Karpas-422 (cell line): ENCODE measurements at regions not wholly inside any gene's neighbourhood (a gene's known extent, or its start where the extent isn't known, plus 50 kb on each side); places are given as distances from the start of the nearest gene placed in this dataset.
"Not testable (repeated sequence)": the region's sequence is repeated elsewhere in the genome, so short reads cannot be mapped to it uniquely, and the experiment has no call there.

ENCODE experiments used
- DNase-seq: peaks from one replicate; pipeline ENCODE4 v3.0.0-alpha.2; 2015
- H2AFZ ChIP-seq: fragments of 200-600 bp; sonication (generic); 2 replicates; pipeline ENCODE4 v1.6.1; 2014; ENCODE audit warnings: antibody characterized with exemption, low read length, mixed read lengths
- H3K27ac ChIP-seq: fragments of 200-600 bp; sonication (generic); 2 replicates; pipeline ENCODE4 v1.5.1; 2014; ENCODE audit warnings: mild to moderate bottlenecking, low read length, moderate library complexity
- H3K27me3 ChIP-seq: fragments of 200-600 bp; sonication (generic); 2 replicates; pipeline ENCODE4 v1.6.1; 2014; ENCODE audit warnings: low read length, mixed read lengths
- H3K36me3 ChIP-seq: fragments of 200-600 bp; sonication (generic); 2 replicates; pipeline ENCODE4 v1.6.1; 2014; ENCODE audit warnings: low read length, mixed read lengths; ENCODE audit not compliant: insufficient read depth
- H3K4me1 ChIP-seq: fragments of 200-600 bp; sonication (generic); 2 replicates; pipeline ENCODE4 v1.6.1; 2014; ENCODE audit warnings: mild to moderate bottlenecking, low read length, mixed read lengths
- H3K4me2 ChIP-seq: fragments of 200-600 bp; sonication (generic); 2 replicates; pipeline ENCODE4 v1.6.1; 2014; ENCODE audit warnings: low read length, low read depth, mild to moderate bottlenecking; ENCODE audit not compliant: poor library complexity, severe bottlenecking
- H3K4me3 ChIP-seq: fragments of 200-600 bp; sonication (generic); 2 replicates; pipeline ENCODE4 v1.5.1; 2014; ENCODE audit warnings: mild to moderate bottlenecking, antibody characterized with exemption, low read length, mixed read lengths
- H3K79me2 ChIP-seq: fragments of 200-600 bp; sonication (generic); 2 replicates; pipeline ENCODE4 v1.6.1; 2014; ENCODE audit warnings: mild to moderate bottlenecking, low read length, mixed read lengths
- H3K9ac ChIP-seq: fragments of 200-600 bp; sonication (generic); 2 replicates; pipeline ENCODE4 v1.6.0; 2014; ENCODE audit warnings: low read length
- H3K9me2 ChIP-seq: fragments of 200-600 bp; sonication (generic), shearing (Covaris generic); replicated peaks from 2 replicates; pipeline ENCODE4 v1.6.0; 2014; ENCODE audit warnings: mild to moderate bottlenecking, low read length, moderate library complexity; ENCODE audit not compliant: insufficient read depth
- H3K9me3 ChIP-seq: fragments of 300-700, 200-600 bp; sonication (generic); 2 replicates; pipeline ENCODE4 v1.6.1; 2014; ENCODE audit warnings: low read length, mixed read lengths
- H4K20me1 ChIP-seq: fragments of 200-600 bp; sonication (generic); 2 replicates; pipeline ENCODE4 v1.6.1; 2014; ENCODE audit warnings: mild to moderate bottlenecking, antibody characterized with exemption, low read length, low read depth; ENCODE audit not compliant: insufficient read depth

GRCh38 chr16:88143122-88144027 lies 192.1 kb downstream of the BANP start:
- not testable (repeated sequence) for H3K4me2 ChIP-seq

DNA sequence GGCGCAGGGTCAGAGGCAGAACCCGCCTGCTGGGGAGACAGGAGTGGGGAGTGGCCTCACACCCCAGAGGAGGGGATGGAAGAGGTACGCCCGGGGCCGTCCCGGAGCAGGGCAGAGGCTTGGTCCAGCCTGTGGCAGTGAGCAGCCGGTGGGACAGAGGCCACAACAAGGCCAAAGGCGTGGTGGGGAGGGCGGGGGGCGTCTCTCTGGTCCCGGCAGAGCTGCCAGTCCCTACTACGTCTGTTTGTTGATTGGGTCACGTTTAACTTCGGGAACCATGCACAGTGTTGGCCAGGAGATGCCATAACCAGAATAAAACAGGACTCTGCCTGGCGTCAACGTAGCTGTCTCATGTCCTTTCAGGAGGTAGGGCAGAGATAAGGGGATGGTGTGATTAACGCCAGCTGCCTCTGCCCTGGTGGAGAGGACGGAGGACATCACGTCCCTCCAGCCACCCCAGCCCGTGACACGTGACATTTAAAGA lies 192.8 kb downstream of the BANP start:
- Histone ChIP-seq H4K20me1 (no peaks in the 10 kb centered on the region), H3K9me3 (no peaks in the 10 kb centered on the region), H3K4me1 (no peaks in the 10 kb centered on the region), H3K9me2 (no peaks in the 10 kb centered on the region), H2AFZ (no peak overlapping the region), H3K36me3 (no peaks in the 10 kb centered on the region), H3K4me3 (no peak overlapping the region), H3K27ac (no peak overlapping the region), H3K4me2 (no peak overlapping the region), H3K9ac (no peak overlapping the region), H3K27me3 (no peaks in the 10 kb centered on the region), H3K79me2 (no peaks in the 10 kb centered on the region)
- DNase-seq = no peak

More at GRCh38 chr16:88143122-88144027, 192.1 kb downstream of the BANP start:
- H3K27me3 ChIP-seq, H3K27ac ChIP-seq, H3K9me2 ChIP-seq, H3K36me3 ChIP-seq, H2AFZ ChIP-seq, H4K20me1 ChIP-seq, H3K9me3 ChIP-seq, H3K9ac ChIP-seq, H3K79me2 ChIP-seq, DNase-seq, H3K4me1 ChIP-seq, H3K4me3 ChIP-seq: not testable (repeated sequence)

- not testable (repeated sequence) for H3K27me3 ChIP-seq, H4K20me1 ChIP-seq, H3K9me2 ChIP-seq, H2AFZ ChIP-seq, H3K79me2 ChIP-seq, H3K9me3 ChIP-seq, H3K27ac ChIP-seq, DNase-seq, H3K4me1 ChIP-seq, H3K4me3 ChIP-seq, H3K36me3 ChIP-seq, H3K9ac ChIP-seq, H3K4me2 ChIP-seq
Observed at GRCh38 chr16:88145376-88145775, 194.1 kb downstream of the BANP start.

DNA sequence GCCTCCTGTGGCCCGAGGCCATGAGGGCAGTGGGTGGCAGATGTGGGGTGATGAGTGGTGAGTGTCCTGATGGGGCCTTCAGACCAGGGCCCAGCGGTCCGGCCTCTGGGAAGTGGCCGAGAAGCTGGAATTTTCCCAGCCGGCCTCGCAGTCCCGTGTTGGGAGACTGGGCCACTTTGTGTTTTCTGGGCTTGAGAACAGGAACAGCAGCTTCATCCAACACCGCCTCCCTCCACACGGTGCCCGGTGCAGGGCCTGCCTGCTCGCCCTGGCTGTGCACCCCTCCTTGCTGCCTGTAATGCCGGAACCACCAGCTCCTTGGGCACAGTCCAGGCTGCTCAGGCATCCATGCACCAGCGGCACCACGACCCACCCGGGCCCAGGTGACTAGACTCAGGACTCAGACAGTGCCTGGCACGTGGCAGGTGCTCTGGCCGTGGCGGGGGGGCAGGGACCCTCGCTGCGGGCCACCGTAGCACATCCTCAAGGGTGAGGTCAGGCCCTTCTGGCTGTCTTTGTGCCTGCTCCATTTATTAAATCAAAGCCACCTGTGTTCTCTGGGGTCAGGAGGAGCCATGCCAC lies 194.7 kb downstream of the BANP start:
- not testable (repeated sequence) for H2AFZ ChIP-seq, H3K9me2 ChIP-seq, DNase-seq, H3K27ac ChIP-seq, H3K9ac ChIP-seq, H3K27me3 ChIP-seq, H3K79me2 ChIP-seq, H3K9me3 ChIP-seq, H3K4me3 ChIP-seq, H4K20me1 ChIP-seq, H3K4me2 ChIP-seq, H3K4me1 ChIP-seq, H3K36me3 ChIP-seq

GRCh38 chr16:88148078-88148477 lies 196.8 kb downstream of the BANP start:
- DNase-seq, H3K36me3 ChIP-seq, H3K27ac ChIP-seq, H3K79me2 ChIP-seq, H3K27me3 ChIP-seq, H3K4me3 ChIP-seq, H3K4me1 ChIP-seq, H3K9me3 ChIP-seq, H2AFZ ChIP-seq, H3K4me2 ChIP-seq, H4K20me1 ChIP-seq, H3K9me2 ChIP-seq, H3K9ac ChIP-seq: not testable (repeated sequence)

DNA sequence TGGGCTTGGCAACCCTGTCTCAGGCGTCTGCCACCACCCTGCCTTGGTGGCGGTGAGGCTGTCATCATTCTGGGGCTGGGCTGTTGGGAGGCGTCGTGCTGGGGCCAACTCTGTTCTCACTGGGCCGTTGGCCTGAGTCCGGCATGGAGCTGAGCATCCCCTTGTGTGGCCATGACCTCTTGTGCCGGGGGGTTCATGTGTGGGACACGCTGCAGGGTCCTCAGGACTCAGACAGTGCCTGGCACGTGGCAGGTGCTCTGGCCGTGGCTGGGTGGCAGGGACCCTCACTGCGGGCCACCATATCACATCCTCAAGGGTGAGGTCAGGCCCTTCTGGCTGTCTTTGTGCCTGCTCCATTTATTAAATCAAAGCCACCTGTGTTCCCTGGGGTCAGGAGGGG lies 197.4 kb downstream of the BANP start:
- not testable (repeated sequence) for H3K9ac ChIP-seq, H3K79me2 ChIP-seq, H3K9me2 ChIP-seq, DNase-seq, H3K36me3 ChIP-seq, H4K20me1 ChIP-seq, H3K4me1 ChIP-seq, H3K4me3 ChIP-seq, H3K9me3 ChIP-seq, H3K27ac ChIP-seq, H3K4me2 ChIP-seq, H2AFZ ChIP-seq, H3K27me3 ChIP-seq

- H3K79me2 ChIP-seq = not testable (repeated sequence)
Observed at GRCh38 chr16:88149158-88149603, 197.9 kb downstream of the BANP start.

DNA sequence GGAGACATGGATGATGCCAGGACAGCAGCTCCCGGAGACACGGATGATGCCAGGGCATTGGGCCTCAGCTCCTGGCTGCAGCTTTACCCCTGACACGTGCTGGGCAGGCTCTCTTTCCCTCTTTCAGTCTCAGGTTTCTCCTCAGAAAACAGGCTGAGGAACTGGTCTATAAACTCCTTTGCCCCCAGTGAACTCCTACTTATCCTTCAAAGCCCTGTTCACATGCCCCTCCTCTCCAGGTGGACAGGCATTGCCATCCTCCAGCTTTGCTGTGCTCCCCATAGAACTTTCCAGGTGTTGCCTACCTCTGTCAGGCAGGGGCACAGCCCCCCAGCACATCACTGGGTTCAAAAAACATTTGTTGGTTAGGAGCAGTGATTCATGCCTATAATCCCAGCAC lies 198.4 kb downstream of the BANP start:
- H3K36me3 ChIP-seq, H3K79me2 ChIP-seq, H3K27me3 ChIP-seq, H3K9ac ChIP-seq, H3K4me2 ChIP-seq, H4K20me1 ChIP-seq, H2AFZ ChIP-seq, H3K27ac ChIP-seq, H3K4me1 ChIP-seq, DNase-seq, H3K4me3 ChIP-seq, H3K9me3 ChIP-seq, H3K9me2 ChIP-seq: not testable (repeated sequence)

More at GRCh38 chr16:88149158-88149603, 197.9 kb downstream of the BANP start:
- not testable (repeated sequence) for H4K20me1 ChIP-seq, DNase-seq, H3K9ac ChIP-seq, H3K4me3 ChIP-seq, H3K9me3 ChIP-seq, H3K9me2 ChIP-seq, H3K27me3 ChIP-seq, H3K4me2 ChIP-seq, H2AFZ ChIP-seq, H3K27ac ChIP-seq, H3K36me3 ChIP-seq, H3K4me1 ChIP-seq
